ENCODE measurements at regions not wholly inside any gene's neighbourhood (a gene's known extent, or its start where the extent isn't known, plus 50 kb on each side); places are given as distances from the start of the nearest gene placed in this dataset.
A peak's percentile ranks its signal among the peaks of the same experiment; 100 is the strongest.

- no peak for ATAC-seq (replicated peaks)
- peaks cover 0 to 6% of the 10 kb centered on the region in 2 donors for H3K27me3 Mint-ChIP-seq
- H3K27ac Mint-ChIP-seq, result no peak overlapping the region
- H3K4me1 Mint-ChIP-seq, result peaks cover 0 to 7% of the 10 kb centered on the region in 2 donors
- H3K4me3 Mint-ChIP-seq, result no peak overlapping the region
- no peak for DNase-seq
- H3K9me3 Mint-ChIP-seq, result peaks cover 30 to 34% of the 10 kb centered on the region in 2 donors
- peaks cover 16 to 39% of the 10 kb centered on the region in 2 donors for H3K36me3 Mint-ChIP-seq
Measured at GRCh38 chr2:105989070-105989469, 205.0 kb downstream of the UXS1 start.

DNA sequence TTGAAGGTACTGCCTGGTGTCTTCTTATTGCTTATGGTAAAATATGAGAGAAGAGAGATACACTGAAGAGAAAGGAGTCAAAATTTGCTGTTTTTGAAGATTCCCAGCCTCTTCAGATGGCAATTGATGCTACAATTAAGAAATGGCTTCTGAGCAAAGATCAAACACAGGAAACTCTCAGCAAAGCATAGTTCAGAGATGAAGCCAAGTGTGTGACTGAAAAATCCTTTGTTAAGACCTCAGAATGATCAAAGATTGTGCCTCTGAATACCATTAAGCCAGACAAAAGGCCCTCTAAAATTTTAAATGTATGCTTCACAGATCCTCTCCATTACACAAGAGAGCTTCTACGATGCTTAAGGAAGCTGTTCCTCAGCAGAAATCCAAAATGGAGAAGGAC is 216.3 kb downstream of the UXS1 start:
- ATAC-seq (replicated peaks), result no peak
- Mint-ChIP-seq H3K27ac (no peak overlapping the region), H3K36me3 (peaks cover 12 to 14% of the 10 kb centered on the region in 2 donors), H3K9me3 (peaks cover 9 to 10% of the 10 kb centered on the region in 2 donors), H3K4me1 (peaks cover 9 to 10% of the 10 kb centered on the region in 2 donors), H3K27me3 (peaks cover 7 to 9% of the 10 kb centered on the region in 2 donors), H3K4me3 (no peak overlapping the region)
- DNase-seq, result no peak

DNA sequence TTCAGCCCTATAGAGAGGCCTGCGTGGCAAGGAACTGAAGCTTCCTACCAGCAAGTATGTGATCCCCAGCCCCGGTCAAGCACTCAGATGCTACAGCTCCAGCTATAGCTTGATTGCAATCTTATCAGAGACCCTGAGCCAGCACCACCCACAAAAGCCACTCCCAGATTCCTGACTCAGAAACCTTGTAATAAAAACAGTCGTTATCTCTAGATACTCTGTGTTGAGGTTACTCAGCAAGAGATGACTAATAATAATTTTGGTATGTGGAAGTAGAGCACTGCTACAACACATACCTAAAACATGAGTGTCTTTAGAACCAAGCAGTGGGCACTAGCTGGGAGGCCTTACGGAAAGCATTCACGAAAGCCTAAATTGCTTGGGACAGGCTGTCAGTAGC is 216.9 kb downstream of the UXS1 start:
- H3K27ac Mint-ChIP-seq, result no peak overlapping the region
- H3K9me3 Mint-ChIP-seq, result peaks cover 9 to 10% of the 10 kb centered on the region in 2 donors
- ATAC-seq (replicated peaks) (no peak), DNase-seq (no peak)
- H3K4me3 Mint-ChIP-seq, result no peak overlapping the region
- peaks cover 12 to 14% of the 10 kb centered on the region in 2 donors for H3K36me3 Mint-ChIP-seq
- peaks cover 7 to 9% of the 10 kb centered on the region in 2 donors for H3K27me3 Mint-ChIP-seq
- H3K4me1 Mint-ChIP-seq, result peaks cover 13 to 15% of the 10 kb centered on the region in 2 donors

- peak; percentile 48 to 50 for ATAC-seq (replicated peaks)
- DNase-seq, result no peak
Measured at GRCh38 chr2:105974812-105975211, 219.3 kb downstream of the UXS1 start.

GRCh38 chr2:105972927-105973326 is 221.2 kb downstream of the UXS1 start:
- H3K27ac Mint-ChIP-seq, result no peak overlapping the region
- H3K9me3 Mint-ChIP-seq, result peaks cover 9% of the 10 kb centered on the region in 2 donors
- H3K27me3 Mint-ChIP-seq, result peaks cover 7 to 9% of the 10 kb centered on the region in 2 donors
- ATAC-seq (replicated peaks) (no peak), DNase-seq (no peak)
- H3K36me3 Mint-ChIP-seq, result peaks cover 12 to 15% of the 10 kb centered on the region in 2 donors
- H3K4me1 Mint-ChIP-seq, result peaks cover 16 to 26% of the 10 kb centered on the region in 2 donors
- no peak overlapping the region for H3K4me3 Mint-ChIP-seq

More at GRCh38 chr2:105974812-105975211, 219.3 kb downstream of the UXS1 start:
- H3K27ac Mint-ChIP-seq, result no peak overlapping the region
- peaks cover 12 to 14% of the 10 kb centered on the region in 2 donors for H3K36me3 Mint-ChIP-seq
- H3K4me1 Mint-ChIP-seq, result peaks cover 16 to 22% of the 10 kb centered on the region in 2 donors
- H3K4me3 Mint-ChIP-seq, result no peak overlapping the region
- H3K9me3 Mint-ChIP-seq, result peaks cover 9 to 10% of the 10 kb centered on the region in 2 donors
- peaks cover 7 to 9% of the 10 kb centered on the region in 2 donors for H3K27me3 Mint-ChIP-seq

- ATAC-seq (replicated peaks), result no peak
- Mint-ChIP-seq H3K36me3 (peaks cover 5 to 9% of the 10 kb centered on the region in 2 donors), H3K27ac (no peak overlapping the region), H3K4me3 (no peak overlapping the region), H3K4me1 (peaks cover 16 to 26% of the 10 kb centered on the region in 2 donors), H3K9me3 (peaks cover 4 to 5% of the 10 kb centered on the region in 2 donors), H3K27me3 (peaks cover 7 to 9% of the 10 kb centered on the region in 2 donors)
- no peak for DNase-seq
Measured at GRCh38 chr2:105972246-105972645, 221.9 kb downstream of the UXS1 start.

GRCh38 chr2:105969552-105969951 is 224.5 kb downstream of the UXS1 start:
- Mint-ChIP-seq H3K4me3 (no peak overlapping the region), H3K27me3 (peaks cover 3 to 4% of the 10 kb centered on the region in 2 donors), H3K36me3 (peaks cover 3 to 6% of the 10 kb centered on the region in 2 donors), H3K27ac (peak overlapping the region; percentile 84), H3K9me3 (peaks cover 3 to 4% of the 10 kb centered on the region in 2 donors), H3K4me1 (peaks cover 10 to 19% of the 10 kb centered on the region in 2 donors)
- DNase-seq, result no peak
- peak; percentile 55 to 56 for ATAC-seq (replicated peaks)

DNA sequence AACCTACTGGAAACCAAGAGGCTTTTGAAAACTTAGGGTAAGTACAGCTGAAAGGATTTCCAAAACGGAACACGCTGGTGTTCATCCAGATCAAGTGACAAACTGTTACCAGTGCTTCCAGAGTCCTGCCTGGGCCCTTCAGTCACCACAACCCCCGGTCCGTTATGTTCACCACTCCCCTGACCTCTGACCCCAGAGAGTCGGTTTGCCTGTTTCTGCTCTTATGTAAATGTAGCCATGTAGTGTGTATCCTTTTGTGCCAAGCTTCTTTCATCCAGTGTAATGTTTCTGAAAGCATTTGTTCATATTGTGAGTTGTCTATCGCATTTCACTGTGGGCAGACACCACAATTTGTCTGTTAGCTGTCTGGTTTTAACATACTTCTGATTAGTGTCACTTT is 217.5 kb downstream of the NCK2 start:
- no peak for DNase-seq
- Mint-ChIP-seq H3K9me3 (peaks cover 0 to 3% of the 10 kb centered on the region in 2 donors), H3K36me3 (peaks cover 0 to 5% of the 10 kb centered on the region in 2 donors), H3K27ac (no peak overlapping the region), H3K4me3 (no peak overlapping the region), H3K4me1 (no peaks in the 10 kb centered on the region), H3K27me3 (peaks cover 4 to 7% of the 10 kb centered on the region in 2 donors)
- ATAC-seq (replicated peaks), result no peak

- Mint-ChIP-seq H3K27me3 (peaks cover 4 to 7% of the 10 kb centered on the region in 2 donors), H3K27ac (no peak overlapping the region), H3K36me3 (peaks cover 0 to 5% of the 10 kb centered on the region in 2 donors), H3K4me1 (no peaks in the 10 kb centered on the region), H3K4me3 (no peak overlapping the region), H3K9me3 (peaks cover 0 to 3% of the 10 kb centered on the region in 2 donors)
- no peak for ATAC-seq (replicated peaks)
- DNase-seq, result no peak
Measured at GRCh38 chr2:105961599-105962146, 217.0 kb downstream of the NCK2 start.

GRCh38 chr2:105959357-105959756 is 214.6 kb downstream of the NCK2 start:
- peaks cover 0 to 3% of the 10 kb centered on the region in 2 donors for H3K9me3 Mint-ChIP-seq
- H3K4me3 Mint-ChIP-seq, result no peak overlapping the region
- peaks cover 0 to 5% of the 10 kb centered on the region in 2 donors for H3K36me3 Mint-ChIP-seq
- H3K27me3 Mint-ChIP-seq, result peaks cover 4 to 7% of the 10 kb centered on the region in 2 donors
- no peak for DNase-seq
- no peak for ATAC-seq (replicated peaks)
- no peak overlapping the region for H3K27ac Mint-ChIP-seq
- H3K4me1 Mint-ChIP-seq, result peaks cover 6 to 15% of the 10 kb centered on the region in 2 donors

- no peak for ATAC-seq (replicated peaks)
- Mint-ChIP-seq H3K4me3 (no peak overlapping the region), H3K4me1 (peaks cover 20 to 36% of the 10 kb centered on the region in 2 donors), H3K27ac (no peak overlapping the region), H3K36me3 (peaks cover 0 to 3% of the 10 kb centered on the region in 2 donors), H3K27me3 (no peaks in the 10 kb centered on the region), H3K9me3 (peaks cover 0 to 3% of the 10 kb centered on the region in 2 donors)
- no peak for DNase-seq
Measured at GRCh38 chr2:105954891-105955290, 210.2 kb downstream of the NCK2 start.

GRCh38 chr2:105953942-105954341 is 209.2 kb downstream of the NCK2 start:
- H3K4me1 Mint-ChIP-seq, result peaks cover 20 to 36% of the 10 kb centered on the region in 2 donors
- no peak overlapping the region for H3K27ac Mint-ChIP-seq
- no peaks in the 10 kb centered on the region for H3K27me3 Mint-ChIP-seq
- H3K4me3 Mint-ChIP-seq, result no peak overlapping the region
- DNase-seq, result no peak
- peaks cover 0 to 3% of the 10 kb centered on the region in 2 donors for H3K36me3 Mint-ChIP-seq
- ATAC-seq (replicated peaks), result no peak
- H3K9me3 Mint-ChIP-seq, result peaks cover 0 to 3% of the 10 kb centered on the region in 2 donors

- peaks cover 20 to 36% of the 10 kb centered on the region in 2 donors for H3K4me1 Mint-ChIP-seq
- H3K36me3 Mint-ChIP-seq, result no peaks in the 10 kb centered on the region
- H3K9me3 Mint-ChIP-seq, result no peaks in the 10 kb centered on the region
- H3K4me3 Mint-ChIP-seq, result no peak overlapping the region
- ATAC-seq (replicated peaks) (no peak), DNase-seq (no peak)
- no peaks in the 10 kb centered on the region for H3K27me3 Mint-ChIP-seq
- H3K27ac Mint-ChIP-seq, result no peak overlapping the region
Measured at GRCh38 chr2:105952131-105952530, 207.4 kb downstream of the NCK2 start.

GRCh38 chr2:105951384-105951694 is 206.6 kb downstream of the NCK2 start:
- no peaks in the 10 kb centered on the region for H3K9me3 Mint-ChIP-seq
- H3K36me3 Mint-ChIP-seq, result no peaks in the 10 kb centered on the region
- H3K4me1 Mint-ChIP-seq, result peaks cover 20 to 36% of the 10 kb centered on the region in 2 donors
- DNase-seq, result no peak
- no peak for ATAC-seq (replicated peaks)
- no peak overlapping the region for H3K4me3 Mint-ChIP-seq
- no peak overlapping the region for H3K27ac Mint-ChIP-seq
- no peaks in the 10 kb centered on the region for H3K27me3 Mint-ChIP-seq

Data from stimulated activated naive B cell treated with anti-CD40 and anti-IgM and Interleukin-4, amounts not matched to agents 10 μg/mL and 1 μg/mL and 100 μg/mL, for 72 hours (primary cell).